SIG-M5 treated with dmso at 0.1 percent for 504 hours (cell line): ENCODE measurements at regions not wholly inside any gene's neighbourhood (a gene's known extent, or its start where the extent isn't known, plus 50 kb on each side); places are given as distances from the start of the nearest gene placed in this dataset.
A peak's percentile ranks its signal among the peaks of the same experiment; 100 is the strongest.

Source experiments
- DNase-seq: peaks from one replicate; lab custom pipeline; 2025; ENCODE audit not compliant: unreplicated experiment; lab: John Stamatoyannopoulos, UW

DNA sequence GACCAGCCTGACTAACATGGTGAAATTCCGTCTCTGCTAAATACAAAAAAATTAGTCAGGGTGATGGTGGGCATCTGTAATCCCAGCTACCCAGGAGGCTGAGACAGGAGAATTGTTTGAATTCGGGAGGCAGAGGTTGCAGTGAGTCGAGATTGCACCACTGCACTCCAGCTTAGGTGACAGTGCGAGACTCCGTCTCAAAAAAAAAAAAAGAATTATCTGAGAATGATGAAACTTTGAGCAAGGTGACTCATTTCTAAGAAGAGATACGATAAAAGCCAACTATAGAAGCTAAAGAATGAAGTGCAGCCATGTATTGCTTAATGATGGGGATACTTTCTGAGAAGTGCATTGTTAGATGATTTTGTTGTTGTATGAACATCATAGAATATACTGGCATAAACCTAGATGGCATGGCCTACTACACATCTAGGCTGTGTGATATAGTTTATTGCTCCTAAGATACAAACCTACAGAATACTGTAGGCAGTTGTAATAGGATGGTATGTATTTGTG is 64.7 kb downstream of the SNRPE start:
- peak; percentile 58 for DNase-seq

DNA sequence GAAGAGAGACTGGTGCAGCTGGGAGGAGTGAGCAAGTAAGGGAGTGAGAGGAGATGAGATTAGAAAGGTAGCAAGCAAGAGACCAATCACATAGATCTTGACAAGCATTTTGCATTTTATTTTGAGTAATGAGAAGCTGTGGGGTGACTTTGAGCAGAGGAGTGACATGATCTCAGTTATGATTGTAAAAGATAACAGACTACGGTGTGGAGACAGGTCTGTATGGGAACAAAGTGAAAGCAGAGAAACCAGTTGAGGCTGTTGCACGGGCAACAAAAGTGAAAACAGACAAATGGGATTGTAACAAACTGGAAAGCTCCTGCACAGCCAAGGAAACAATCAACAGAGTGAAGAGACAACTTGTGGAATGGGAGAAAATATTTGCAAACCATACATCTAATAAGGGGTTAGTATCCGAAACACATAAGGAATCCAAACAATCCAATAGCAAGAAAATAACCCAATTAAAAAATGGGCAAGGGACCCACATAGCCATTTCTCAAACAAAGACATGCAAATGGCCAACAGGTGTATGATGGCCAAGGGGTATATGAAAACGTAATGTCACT is 68.4 kb downstream of the SNRPE start:
- DNase-seq = peak; percentile 46

DNA sequence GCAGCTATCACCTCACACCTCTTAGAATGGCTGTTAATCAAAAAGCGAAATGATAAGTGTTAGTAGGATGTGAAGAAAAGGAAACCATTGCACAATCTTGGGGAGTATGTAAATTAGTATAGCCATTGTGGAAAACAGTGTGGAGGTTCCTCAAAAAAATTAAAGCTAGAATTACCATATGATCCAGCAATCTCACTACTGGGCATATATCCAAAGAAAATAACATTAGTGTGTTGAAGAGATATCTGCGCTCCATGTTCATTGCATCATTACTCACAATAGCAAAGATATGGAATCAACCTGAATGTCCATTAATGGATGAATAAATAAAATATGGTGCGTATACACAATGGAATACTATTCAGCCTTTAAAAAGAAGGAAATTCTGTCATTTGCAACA is 68.9 kb downstream of the SNRPE start:
- DNase-seq = peak; percentile 71

DNA sequence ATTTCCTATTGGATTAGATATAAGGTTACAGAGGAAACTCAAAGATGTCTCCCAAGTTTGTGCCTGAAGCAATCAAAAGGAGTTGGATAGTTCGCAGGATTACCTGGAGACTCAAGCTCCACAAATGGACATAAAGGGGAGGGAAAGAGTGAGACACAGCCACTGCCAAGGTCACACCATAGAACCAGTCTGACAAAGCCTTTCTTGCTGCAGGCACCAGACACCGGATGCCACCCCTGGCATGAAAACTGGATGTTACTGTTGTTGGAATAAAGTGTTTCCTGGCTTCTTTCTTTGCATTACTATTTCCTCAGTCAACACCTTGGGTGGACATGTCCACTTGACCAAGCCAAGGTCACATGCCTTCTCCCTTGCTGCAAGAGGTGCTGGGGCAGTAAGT is 70.6 kb downstream of the SNRPE start:
- DNase-seq = peak; percentile 48

DNA sequence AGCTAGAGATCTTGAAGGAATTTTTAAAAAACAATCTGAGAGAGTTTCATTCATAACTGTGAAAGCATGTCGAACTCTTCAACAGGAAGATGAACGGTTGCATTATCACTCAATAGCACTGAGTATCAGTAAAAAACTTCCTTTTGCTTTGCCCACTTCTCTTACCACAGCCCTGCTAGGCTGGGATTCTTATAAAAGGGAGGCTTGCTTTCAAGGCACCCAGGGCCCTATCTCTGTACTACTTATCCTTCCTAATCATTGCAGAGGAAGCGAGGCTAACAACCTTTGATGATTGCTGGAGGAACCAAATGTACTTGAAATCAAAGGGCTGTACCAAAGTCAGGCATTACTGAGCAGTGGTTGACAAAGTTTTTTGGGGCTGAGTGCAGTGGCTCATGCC is 71.2 kb downstream of the SNRPE start:
- no peak for DNase-seq

DNA sequence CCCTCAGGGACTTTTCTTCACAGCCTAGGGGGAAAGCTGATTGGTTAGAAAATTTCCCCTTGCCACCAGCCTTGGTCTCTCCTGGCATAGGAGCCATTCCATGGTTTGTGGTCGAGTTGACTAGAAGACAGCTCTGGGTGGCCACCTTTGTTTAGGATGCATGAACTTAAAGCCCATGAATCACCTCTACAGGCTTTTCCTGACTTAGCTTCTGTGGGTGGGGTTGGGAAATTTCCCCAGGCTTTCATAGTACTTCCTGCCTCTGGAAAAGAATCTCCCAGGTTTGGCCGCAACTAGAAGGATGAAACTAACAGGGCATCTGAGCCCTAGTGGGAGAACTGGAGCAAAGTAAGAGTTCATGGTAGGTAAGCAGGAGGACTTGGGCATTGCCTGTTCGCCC is 72.6 kb downstream of the SNRPE start:
- DNase-seq = no peak

DNA sequence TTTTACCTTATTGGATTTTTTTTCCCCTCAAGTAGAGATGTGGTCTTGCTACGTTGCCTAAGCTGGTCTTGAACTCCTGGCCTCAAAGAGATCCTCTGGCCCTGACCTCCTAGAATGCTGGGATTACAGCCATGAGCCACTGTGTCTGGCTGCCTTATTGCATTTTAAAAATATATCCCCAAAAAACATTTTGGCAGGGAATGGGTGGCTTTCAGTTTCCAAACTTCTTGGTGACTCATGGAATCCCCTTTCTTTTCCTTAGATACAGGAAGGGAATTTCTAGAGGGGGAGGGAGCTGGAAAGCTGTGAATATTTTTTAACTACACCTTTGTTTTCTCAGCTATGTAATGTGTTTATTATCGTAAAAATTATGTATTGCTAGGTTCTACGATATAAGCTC is 73.3 kb downstream of the SNRPE start:
- DNase-seq = no peak

DNA sequence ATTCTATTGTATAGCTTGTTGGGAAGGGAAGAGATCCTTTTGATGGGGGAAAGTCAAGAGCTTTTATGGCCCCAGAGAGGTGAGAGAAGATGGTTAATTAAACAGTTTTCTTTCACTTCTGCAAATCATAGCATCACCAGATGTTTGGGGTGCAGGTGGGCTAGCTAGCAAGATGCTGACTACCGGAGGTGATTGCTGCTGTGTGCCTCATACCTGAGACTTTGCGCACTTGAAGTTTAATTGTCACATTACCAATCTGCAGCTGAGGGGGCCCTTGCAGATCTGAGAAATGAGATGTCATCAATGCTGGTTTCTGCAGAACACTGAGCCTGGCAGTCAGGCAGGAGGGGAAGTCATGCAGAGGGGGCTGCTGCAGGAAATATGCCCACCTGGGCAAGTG is 73.9 kb downstream of the SNRPE start:
- no peak for DNase-seq

DNA sequence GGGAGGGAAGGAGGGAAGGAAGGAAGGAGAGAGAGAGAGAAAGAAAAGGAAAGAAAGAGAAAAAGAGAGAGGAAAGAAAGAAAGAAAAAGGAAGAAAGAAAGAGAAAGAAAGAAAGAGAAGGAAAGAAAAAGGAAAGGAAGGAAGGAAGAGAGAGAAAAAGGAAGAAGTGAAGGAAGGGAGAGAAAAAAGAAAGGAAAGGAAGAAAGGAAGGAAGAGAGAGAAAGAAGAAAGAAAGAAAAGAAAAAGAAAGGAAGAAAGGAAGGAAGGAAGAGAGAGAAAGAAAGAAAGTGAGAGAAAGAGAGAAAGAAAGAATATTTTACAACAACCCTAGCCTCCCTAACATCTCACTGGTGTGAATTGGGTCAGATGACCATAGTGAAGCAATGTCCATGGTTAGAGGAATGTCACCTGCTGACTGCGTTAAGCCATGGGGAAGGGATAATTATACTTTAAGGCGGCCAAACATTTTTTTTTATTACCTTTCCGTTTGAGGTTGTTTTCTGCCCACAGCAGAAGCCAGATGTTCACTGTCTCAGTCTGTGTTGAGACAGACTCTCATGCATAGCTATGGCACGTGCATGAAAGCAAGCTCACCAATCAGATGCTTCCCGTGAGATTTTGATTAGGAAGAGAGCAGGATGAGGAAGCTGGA is 76.4 kb downstream of the SNRPE start:
- no peak for DNase-seq

DNA sequence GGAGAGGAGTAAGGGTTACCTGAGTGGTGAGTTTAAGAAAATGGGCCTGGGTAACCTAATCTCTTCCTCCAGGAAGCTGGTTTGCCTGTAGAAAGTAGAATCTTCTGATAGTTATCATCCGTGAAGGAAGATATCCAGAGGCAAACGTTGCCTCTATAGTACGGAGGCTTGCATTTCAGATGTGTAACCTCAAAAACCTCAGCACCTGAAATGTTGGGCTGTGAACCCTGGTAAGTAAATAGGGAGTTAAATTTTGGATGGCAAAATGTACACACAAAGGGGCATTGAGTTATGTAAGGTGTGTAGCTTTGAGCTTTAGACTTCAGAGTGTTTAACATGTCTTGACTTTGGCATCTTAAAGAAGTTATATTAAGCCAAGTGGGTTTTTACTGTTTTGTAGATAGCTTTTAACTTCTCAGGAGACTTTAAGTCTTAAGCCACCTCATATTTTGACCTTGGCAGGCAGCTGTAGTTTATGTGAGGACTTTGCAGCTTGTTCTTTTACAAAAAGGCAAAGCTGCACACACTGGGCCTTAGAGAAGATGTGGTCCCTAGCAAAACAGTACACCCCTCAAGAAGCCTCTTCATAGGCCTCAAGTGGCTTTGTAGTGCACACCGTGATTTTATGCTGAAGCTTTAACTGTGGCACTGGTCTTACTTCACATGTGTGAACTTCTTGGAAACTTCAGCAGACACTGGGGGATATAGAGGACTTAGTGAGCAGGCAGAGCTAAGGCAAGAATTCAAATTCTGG is 83.4 kb downstream of the SNRPE start:
- DNase-seq = no peak

DNA sequence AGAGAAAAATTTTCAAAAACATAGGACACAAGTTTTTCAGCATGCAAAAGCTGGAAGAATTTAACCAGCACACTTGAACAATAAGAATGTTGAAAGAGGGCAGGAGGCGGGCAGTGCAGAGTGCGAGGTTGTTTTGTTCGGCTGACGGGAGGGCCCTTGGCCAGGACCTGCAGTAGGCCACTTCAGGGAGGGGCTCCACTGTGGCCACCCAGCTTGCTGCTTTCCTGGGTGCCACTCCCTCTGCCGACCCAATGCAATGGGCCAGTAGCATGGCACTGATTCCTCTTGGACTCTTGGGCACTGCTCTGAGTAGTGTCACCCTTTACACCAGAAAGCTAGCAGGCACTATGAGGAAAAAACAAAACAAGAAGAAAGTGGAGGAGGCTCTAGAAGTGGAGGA is 92.9 kb downstream of the SNRPE start:
- DNase-seq = no peak

DNA sequence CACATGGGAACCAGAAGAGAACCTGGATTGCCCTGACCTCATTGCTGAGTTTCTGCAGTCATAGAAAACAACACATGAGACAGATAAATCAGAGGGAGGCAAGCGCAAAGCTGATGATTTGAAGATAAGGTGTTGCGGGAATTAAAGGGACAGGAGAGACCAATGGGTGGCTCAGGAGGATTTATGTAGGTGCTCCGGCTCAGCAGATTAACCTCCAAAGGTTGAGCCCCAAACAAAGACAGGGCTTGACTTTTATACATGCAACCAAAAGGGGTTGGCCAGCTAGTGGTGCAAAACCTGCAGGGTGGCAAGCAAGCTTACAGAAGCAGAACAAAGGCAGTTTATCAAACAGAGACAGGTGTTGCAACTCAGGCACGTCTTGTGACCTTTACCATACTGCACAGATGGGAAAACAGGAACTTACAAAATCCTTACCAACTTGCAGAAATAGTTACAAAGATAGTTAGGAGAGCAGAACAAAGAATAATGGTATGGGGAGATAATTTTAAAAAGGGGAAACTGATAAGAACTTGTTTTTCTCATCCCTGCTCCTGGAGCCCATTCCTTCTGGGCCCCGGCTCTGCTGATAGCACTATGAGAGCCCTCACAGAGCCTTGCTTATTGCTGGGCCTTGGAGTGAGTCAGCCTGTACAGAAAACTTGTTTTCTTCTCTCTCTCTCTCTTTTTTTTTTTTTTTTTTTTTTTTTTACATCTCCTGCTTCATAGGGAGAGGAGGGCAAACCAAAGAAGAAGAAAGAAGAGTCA is 93.6 kb downstream of the SNRPE start:
- peak; percentile 99 for DNase-seq

DNA sequence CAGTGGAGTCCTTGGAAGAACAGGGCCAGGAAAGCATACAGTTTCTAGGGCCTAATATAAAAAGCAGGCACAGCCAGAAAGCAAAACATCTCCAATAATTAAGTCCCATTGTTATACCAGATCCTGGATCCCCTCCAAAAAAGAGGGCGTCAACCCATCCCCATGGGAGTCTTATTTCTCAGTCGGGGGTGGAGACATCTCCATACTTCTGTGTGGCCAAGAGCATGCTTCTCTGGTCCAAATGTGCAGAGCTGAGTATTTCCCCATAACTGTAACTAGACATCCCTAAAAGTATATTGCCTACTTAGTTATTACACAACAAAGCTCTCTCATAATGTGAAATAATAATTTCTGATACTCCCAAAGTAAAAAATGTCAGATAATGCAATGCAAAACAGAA is 104.2 kb upstream of the SOX13 start:
- no peak for DNase-seq

DNA sequence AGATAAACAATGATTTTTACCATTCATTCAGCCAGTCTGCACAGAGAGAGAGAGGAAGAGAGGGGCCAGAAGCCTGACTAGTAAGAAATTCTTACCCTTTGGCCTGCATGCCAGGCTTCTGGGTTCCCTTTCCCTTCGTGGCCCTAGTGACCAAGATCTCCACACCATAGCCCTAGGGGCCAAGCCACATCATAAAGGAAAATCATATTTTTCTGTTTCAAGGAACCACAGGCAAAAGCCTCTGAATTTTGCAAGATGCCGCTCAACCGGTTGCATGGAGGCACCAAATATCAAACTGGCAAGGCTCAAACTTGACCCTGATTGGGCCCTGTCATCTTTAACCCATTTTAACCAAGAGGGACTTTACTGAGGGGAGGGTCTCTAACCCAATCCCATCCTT is 103.1 kb upstream of the SOX13 start:
- no peak for DNase-seq

DNA sequence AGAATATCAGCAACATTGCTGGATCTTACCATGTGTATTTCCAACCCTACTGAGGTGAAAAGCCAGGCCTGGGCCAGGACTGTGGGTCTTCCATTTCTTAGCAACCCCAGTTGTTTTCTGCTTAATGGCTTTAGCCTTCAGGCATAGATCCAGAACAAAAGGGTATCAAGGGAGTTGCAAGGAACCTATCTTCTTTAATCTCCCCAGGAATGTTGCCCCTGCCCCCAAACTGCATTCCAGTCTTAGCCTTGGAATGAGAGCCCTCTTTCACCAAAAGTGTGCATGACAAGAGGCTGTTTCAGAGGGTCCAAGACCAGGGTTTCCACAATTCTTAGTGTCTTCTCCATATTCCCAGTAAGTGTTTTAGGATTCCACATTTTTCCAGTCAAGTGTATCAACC is 87.9 kb upstream of the SOX13 start:
- no peak for DNase-seq

DNA sequence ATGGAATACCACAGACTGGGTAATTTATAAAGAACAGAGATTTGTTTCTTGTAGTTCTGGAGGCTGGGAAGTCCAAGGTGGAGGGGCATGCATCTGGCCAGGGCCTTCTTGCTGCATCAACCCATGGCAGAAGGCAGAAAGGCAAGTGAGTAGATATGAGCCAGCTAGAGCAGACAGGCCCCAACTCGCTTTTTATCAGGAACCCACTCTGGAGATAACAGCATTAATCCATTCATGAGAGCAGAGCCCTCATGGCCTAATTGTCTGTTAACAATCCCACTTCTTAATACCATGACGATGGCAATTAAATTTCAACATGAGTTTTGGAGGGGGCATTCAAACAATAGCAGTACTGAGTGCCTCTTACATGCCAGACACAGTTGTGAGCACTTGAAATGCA is 87.2 kb upstream of the SOX13 start:
- DNase-seq = no peak

DNA sequence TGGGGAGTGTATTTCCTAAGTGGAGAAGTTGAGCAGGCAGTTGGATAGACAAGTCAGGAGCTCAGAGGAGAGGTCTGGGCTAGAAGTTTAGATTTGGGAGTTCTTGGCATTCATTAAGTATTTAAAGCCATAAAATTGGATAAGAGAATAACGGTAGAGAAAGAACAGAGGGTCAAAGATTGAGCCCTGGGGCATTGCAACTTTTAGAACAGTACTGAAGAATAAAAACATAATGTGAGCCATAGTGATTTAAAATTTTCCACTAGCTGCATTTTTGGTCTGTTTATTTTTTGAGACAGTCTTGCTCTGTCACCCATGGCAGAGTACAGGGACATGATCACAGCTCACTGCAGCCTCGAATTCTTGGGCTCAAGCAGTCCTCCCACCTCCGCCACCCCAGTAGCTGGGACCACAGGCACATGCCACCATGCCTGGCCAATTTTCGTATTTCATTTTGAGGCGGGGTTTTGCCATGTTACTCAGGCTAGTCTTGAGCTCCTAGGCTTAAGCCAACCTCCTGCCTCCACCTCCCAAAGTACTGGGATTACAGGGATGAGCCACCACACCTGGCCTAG is 85.9 kb upstream of the SOX13 start:
- DNase-seq = no peak

DNA sequence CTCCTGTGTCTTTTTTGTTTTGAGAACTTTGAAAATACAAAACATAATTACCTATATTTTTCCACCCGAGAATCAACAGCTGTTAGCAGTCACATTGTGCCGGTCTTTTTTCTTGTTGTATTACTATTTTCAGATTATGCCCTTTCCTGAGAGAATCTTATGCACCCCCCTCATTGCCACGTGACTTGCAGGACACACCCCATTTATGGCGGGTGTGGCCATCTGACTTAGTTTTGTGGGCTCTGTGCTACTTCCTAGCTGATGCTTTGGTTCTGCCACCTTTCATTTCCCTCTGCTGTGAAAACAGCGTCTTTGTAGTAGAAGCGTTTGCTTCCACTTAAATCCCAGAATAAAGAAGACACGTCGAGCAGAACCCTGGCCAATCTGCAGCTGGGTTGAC is 82.8 kb upstream of the SOX13 start:
- no peak for DNase-seq

DNA sequence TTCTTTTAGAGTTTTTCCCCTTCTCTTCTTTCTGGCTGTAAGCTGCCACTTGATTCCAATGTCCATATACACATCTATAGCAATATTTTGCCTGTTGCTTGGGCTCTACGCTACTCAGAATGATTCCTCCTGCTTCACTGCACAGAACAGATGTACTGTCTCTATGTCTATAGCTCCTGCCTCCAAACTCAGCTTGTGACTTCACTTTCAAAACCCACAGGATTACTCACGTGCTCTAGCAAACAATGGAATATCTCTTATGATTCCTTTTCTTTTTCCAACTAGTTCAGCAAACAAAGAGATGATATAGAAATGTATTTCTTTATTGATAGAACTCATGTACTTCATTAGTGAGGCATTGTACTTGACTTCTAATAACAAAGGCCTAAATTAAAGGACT is 80.5 kb upstream of the SOX13 start:
- DNase-seq = no peak

DNA sequence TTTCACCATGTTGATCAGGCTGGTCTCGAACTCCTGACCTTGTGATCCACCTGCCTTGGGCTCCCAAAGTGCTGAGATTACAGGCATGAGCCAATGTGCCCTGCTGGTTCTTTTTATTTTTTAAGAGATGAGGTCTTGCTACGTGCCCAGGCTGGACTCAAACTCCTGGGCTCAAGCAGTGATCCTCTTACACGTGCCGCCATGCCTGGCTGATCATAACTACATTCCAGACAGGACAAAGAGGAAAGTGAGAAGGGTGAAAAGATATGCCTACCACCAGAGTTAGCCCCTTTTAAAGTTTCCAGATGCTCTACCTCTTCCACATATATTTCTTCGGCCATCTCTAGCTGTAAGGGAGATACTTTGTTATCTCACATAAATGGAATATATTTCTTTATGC is 79.7 kb upstream of the SOX13 start:
- no peak for DNase-seq

DNA sequence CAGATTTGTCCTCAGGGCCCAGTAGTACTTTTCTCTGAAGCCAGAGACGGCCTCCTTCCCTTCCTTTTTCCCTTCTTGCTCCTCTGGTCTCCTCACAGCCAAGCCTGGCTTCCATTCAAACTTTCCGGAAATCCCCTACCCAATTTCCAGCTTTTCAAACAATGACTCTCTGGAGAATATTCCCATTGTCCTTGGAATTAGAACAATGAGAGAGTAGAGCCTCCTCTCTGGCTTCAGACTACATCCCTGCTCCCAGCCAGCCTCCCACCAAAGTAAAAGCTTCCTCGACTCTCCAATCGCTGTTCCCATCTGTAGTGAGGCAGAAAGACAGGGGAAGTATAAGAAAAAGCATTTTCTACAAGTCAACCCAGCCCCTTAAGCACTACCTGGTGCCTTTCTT is 77.7 kb upstream of the SOX13 start:
- DNase-seq = no peak
